DND-41 (cell line): ENCODE measurements at regions not wholly inside any gene's neighbourhood (a gene's known extent, or its start where the extent isn't known, plus 50 kb on each side); places are given as distances from the start of the nearest gene placed in this dataset.

ENCODE experiments used
- ATAC-seq: fragments of 200-7000 bp; cut with Tn5 transposase; 3 replicates; pipeline ENCODE4 v1.9.1; 2021; ENCODE audit warnings: low read depth; ENCODE audit not compliant: insufficient read depth
- DNase-seq: peaks from one replicate; pipeline ENCODE4 v3.0.0-alpha.2; 2020
- H2AFZ ChIP-seq: 2 replicates; pipeline ENCODE4 v1.6.0; 2012; ENCODE audit warnings: low read depth, low read length
- H3K27ac ChIP-seq: 2 replicates; pipeline ENCODE4 v1.5.1; 2012; ENCODE audit warnings: low read length, inconsistent platforms
- H3K27me3 ChIP-seq: fragments of 200-600 bp; sonication (generic); 2 replicates; pipeline ENCODE4 v1.6.0; 2012; ENCODE audit warnings: low read length, mild to moderate bottlenecking, inconsistent platforms; ENCODE audit not compliant: insufficient read depth, poor library complexity
- H3K36me3 ChIP-seq: 2 replicates; pipeline ENCODE4 v1.5.1; 2012; ENCODE audit warnings: low read length, inconsistent platforms; ENCODE audit not compliant: insufficient read depth
- H3K4me1 ChIP-seq: 2 replicates; pipeline ENCODE4 v1.5.1; 2012; ENCODE audit warnings: mild to moderate bottlenecking, low read length; ENCODE audit not compliant: insufficient read depth
- H3K4me2 ChIP-seq: 2 replicates; pipeline ENCODE4 v1.6.0; 2012; ENCODE audit warnings: mild to moderate bottlenecking, moderate library complexity, low read length, inconsistent platforms; ENCODE audit not compliant: insufficient read depth
- H3K4me3 ChIP-seq, 2 experiments: fragments of 200-600 bp in 1 of 2; shearing (Covaris generic) in 1 of 2; 2 replicates each; pipeline ENCODE4 v1.5.1; 2012 to 2016; ENCODE audit warnings: inconsistent platforms in 2 of 2, low read length in 2 of 2, mild to moderate bottlenecking in 2 of 2, low read depth in 1 of 2, moderate library complexity in 1 of 2
- H3K79me2 ChIP-seq: 2 replicates; pipeline ENCODE4 v1.6.0; 2012; ENCODE audit warnings: low read length, inconsistent platforms; ENCODE audit not compliant: insufficient read depth
- H3K9ac ChIP-seq: 2 replicates; pipeline ENCODE4 v1.6.0; 2012; ENCODE audit warnings: low read depth, mild to moderate bottlenecking, inconsistent platforms, low read length, moderate library complexity
- H3K9me3 ChIP-seq: 2 replicates; pipeline ENCODE4 v1.5.1; 2012; ENCODE audit warnings: low read length, moderate library complexity, mild to moderate bottlenecking, inconsistent platforms; ENCODE audit not compliant: insufficient read depth, severe bottlenecking
- H4K20me1 ChIP-seq: 2 replicates; pipeline ENCODE4 v1.6.0; 2012; ENCODE audit warnings: low read length; ENCODE audit not compliant: insufficient read depth
- CTCF ChIP-seq: IDR thresholded peaks from 2 replicates; pipeline ENCODE4 v1.5.1; 2012; ENCODE audit warnings: borderline replicate concordance, low read length, moderate library complexity, mild to moderate bottlenecking; ENCODE audit not compliant: poor library complexity, severe bottlenecking; ENCODE audit errors: extremely low read depth
- EZH2 ChIP-seq: IDR thresholded peaks from 3 replicates; pipeline ENCODE4 v1.6.1; 2012; ENCODE audit warnings: borderline replicate concordance, low read depth, mild to moderate bottlenecking, moderate library complexity, low read length, inconsistent platforms; ENCODE audit not compliant: severe bottlenecking

- Histone ChIP-seq H3K9me3 (no peaks in the 10 kb centered on the region), H2AFZ (no peak overlapping the region), H3K27me3 (no peaks in the 10 kb centered on the region), H3K9ac (no peak overlapping the region), H3K4me1 (no peaks in the 10 kb centered on the region), H4K20me1 (no peaks in the 10 kb centered on the region), H3K36me3 (no peaks in the 10 kb centered on the region), H3K4me2 (no peak overlapping the region), H3K4me3 (no peak overlapping the region), H3K79me2 (no peaks in the 10 kb centered on the region), H3K27ac (no peak overlapping the region)
- no peak for ATAC-seq
- no peak for DNase-seq
- TF ChIP-seq EZH2, result no peak
- TF ChIP-seq CTCF, result no peak
These were observed 197.3 kb downstream of the ZBTB18 start for GRCh38 chr1:244248426-244248825.

GRCh38 chr1:244252211-244252610 is 199.5 kb downstream of the ADSS2 start:
- Histone ChIP-seq H3K4me3 (no peak overlapping the region), H4K20me1 (no peaks in the 10 kb centered on the region), H3K4me1 (no peaks in the 10 kb centered on the region), H2AFZ (no peak overlapping the region), H3K27me3 (no peaks in the 10 kb centered on the region), H3K79me2 (no peaks in the 10 kb centered on the region), H3K36me3 (no peaks in the 10 kb centered on the region), H3K4me2 (no peak overlapping the region), H3K27ac (no peak overlapping the region), H3K9me3 (no peaks in the 10 kb centered on the region), H3K9ac (no peak overlapping the region)
- no peak for ATAC-seq
- DNase-seq, result no peak
- TF ChIP-seq CTCF, result no peak
- TF ChIP-seq EZH2, result no peak

- ATAC-seq, result no peak
- Histone ChIP-seq H3K4me2 (no peak overlapping the region), H3K36me3 (no peaks in the 10 kb centered on the region), H2AFZ (no peak overlapping the region), H3K27me3 (no peaks in the 10 kb centered on the region), H3K4me1 (no peaks in the 10 kb centered on the region), H3K27ac (no peak overlapping the region), H4K20me1 (no peaks in the 10 kb centered on the region), H3K9ac (no peak overlapping the region), H3K4me3 (no peak overlapping the region), H3K79me2 (no peaks in the 10 kb centered on the region), H3K9me3 (no peaks in the 10 kb centered on the region)
- no peak for TF ChIP-seq CTCF
- DNase-seq, result no peak
These were observed 197.2 kb downstream of the ADSS2 start for GRCh38 chr1:244254467-244254866.

GRCh38 chr1:244255426-244255965 is 196.2 kb downstream of the ADSS2 start:
- H3K79me2 ChIP-seq, result no peaks in the 10 kb centered on the region
- no peaks in the 10 kb centered on the region for H3K27me3 ChIP-seq
- no peak overlapping the region for H3K27ac ChIP-seq
- TF ChIP-seq CTCF, result no peak
- TF ChIP-seq EZH2, result no peak
- no peak for DNase-seq
- no peak for ATAC-seq
- H3K9ac ChIP-seq, result no peak overlapping the region
- no peak overlapping the region for H3K4me3 ChIP-seq
- H4K20me1 ChIP-seq, result no peaks in the 10 kb centered on the region
- H3K9me3 ChIP-seq, result no peaks in the 10 kb centered on the region
- no peaks in the 10 kb centered on the region for H3K4me1 ChIP-seq
- no peak overlapping the region for H2AFZ ChIP-seq
- no peaks in the 10 kb centered on the region for H3K36me3 ChIP-seq
- no peak overlapping the region for H3K4me2 ChIP-seq
